ENCODE measurements at regions not wholly inside any gene's neighbourhood (a gene's known extent, or its start where the extent isn't known, plus 50 kb on each side); places are given as distances from the start of the nearest gene placed in this dataset.
"Not testable (repeated sequence)": the region's sequence is repeated elsewhere in the genome, so short reads cannot be mapped to it uniquely, and the experiment has no call there.

- TF ChIP-seq CTCF (IDR thresholded peaks at IDR 0.05): no peak
- TF ChIP-seq POLR2AphosphoS5 (IDR thresholded peaks at IDR 0.05; ENCODE audit: low read depth, low read length): no peak
- no peak for TF ChIP-seq REST (IDR thresholded peaks at IDR 0.05; ENCODE audit: insufficient read depth in 1 of 2, low read depth in 2 of 2, low read length in 1 of 2)
- TF ChIP-seq SIN3A (IDR thresholded peaks at IDR 0.05; ENCODE audit: borderline replicate concordance, insufficient read depth, low read depth, low read length): no peak
- TF ChIP-seq TCF7L2 (IDR thresholded peaks at IDR 0.05; ENCODE audit: low read depth, low read length): no peak
- no peak overlapping the region for H3K27ac ChIP-seq (ENCODE audit: low read length)
- CTCF ChIA-PET: no interaction called here
- BruUV-seq (replicated peaks): no TSS peak
- no peak for ATAC-seq
- in situ Hi-C loops (cut with HindIII; ENCODE audit: low pct_unique_long_range_greater_than_20kb, low sequenced_read_pairs) (no loop called here), intact Hi-C loops (cut with micrococcal nuclease; ENCODE audit: unreplicated experiment) (no loop called here)
- H3K4me1 ChIP-seq (ENCODE audit: control insufficient read depth, insufficient read depth, low read length): no peaks in the 10 kb centered on the region
- no peak for DNase-seq (ENCODE audit: low read depth, low spot score)
- no peaks in the 10 kb centered on the region for H3K9me3 ChIP-seq (ENCODE audit: control insufficient read depth, insufficient read depth, low read depth, low read length)
- POLR2A ChIA-PET: no interaction called here
- H3K27me3 ChIP-seq (ENCODE audit: control insufficient read depth, insufficient read depth, low read length): no peaks in the 10 kb centered on the region
- H3K36me3 ChIP-seq (ENCODE audit: control insufficient read depth, insufficient read depth, low read length): no peaks in the 10 kb centered on the region
- no peak overlapping the region for H3K4me3 ChIP-seq (ENCODE audit: low read depth in 2 of 2, low read length in 2 of 2)
Measured at GRCh38 chr11:39541945-39542351, 1917.5 kb downstream of the LRRC4C start.

- H3K4me3 ChIP-seq (ENCODE audit: low read depth in 2 of 2, low read length in 2 of 2); BruUV-seq (replicated peaks); ATAC-seq; H3K9me3 ChIP-seq (ENCODE audit: control insufficient read depth, insufficient read depth, low read depth, low read length); H3K27me3 ChIP-seq (ENCODE audit: control insufficient read depth, insufficient read depth, low read length); DNase-seq (ENCODE audit: low read depth, low spot score); H3K27ac ChIP-seq (ENCODE audit: low read length); intact Hi-C loops (cut with micrococcal nuclease; ENCODE audit: unreplicated experiment); in situ Hi-C loops (cut with HindIII; ENCODE audit: low pct_unique_long_range_greater_than_20kb, low sequenced_read_pairs); CTCF ChIA-PET; H3K36me3 ChIP-seq (ENCODE audit: control insufficient read depth, insufficient read depth, low read length); POLR2A ChIA-PET; H3K4me1 ChIP-seq (ENCODE audit: control insufficient read depth, insufficient read depth, low read length): not testable (repeated sequence)
Measured at GRCh38 chr11:39536323-39536722, 1923.1 kb downstream of the LRRC4C start.
